H1 (cell line): ENCODE measurements at regions not wholly inside any gene's neighbourhood (a gene's known extent, or its start where the extent isn't known, plus 50 kb on each side); places are given as distances from the start of the nearest gene placed in this dataset.

ENCODE experiments used
- SAP30 ChIP-seq: fragments of 300-600 bp; sonication (generic); IDR thresholded peaks from 2 replicates; pipeline ENCODE4 v1.7.1; 2012; ENCODE audit warnings: low read length, moderate library complexity, mild to moderate bottlenecking, inconsistent platforms; ENCODE audit not compliant: insufficient read depth, insufficient replicate concordance
- TAF1 ChIP-seq: IDR thresholded peaks from 2 replicates; pipeline ENCODE4 v1.6.1; 2011; ENCODE audit warnings: mild to moderate bottlenecking, low read depth, low read length
- YY1 ChIP-seq: IDR thresholded peaks from 2 replicates; pipeline ENCODE4 v1.6.1; 2011; ENCODE audit warnings: low read depth, mild to moderate bottlenecking, low read length

DNA sequence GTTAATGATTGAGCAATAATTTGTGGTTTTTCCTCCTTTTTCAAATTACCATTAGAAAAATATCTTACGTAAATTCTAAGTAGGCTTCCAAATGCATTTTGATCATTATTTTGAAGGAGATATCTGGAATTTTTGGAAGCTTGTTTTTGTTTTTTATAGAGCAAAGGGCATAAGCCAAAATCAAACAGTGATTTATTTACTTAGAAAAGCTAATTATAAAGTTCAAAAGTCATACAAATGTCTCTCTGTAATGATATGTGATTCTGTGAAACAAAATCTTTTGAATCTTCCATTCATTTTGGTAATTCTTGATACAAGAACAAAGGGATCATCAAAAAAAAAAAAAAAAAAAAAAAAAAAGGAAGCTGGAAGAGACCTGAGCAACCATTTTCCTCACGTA, 416.8 kb downstream of the ETNK1 start (continued):
- TF ChIP-seq SAP30 (no peak), TAF1 (no peak), YY1 (no peak)
